Prostate gland (tissue), 2 donors: ENCODE measurements at regions not wholly inside any gene's neighbourhood (a gene's known extent, or its start where the extent isn't known, plus 50 kb on each side); places are given as distances from the start of the nearest gene placed in this dataset.

ENCODE experiments used
- POLR2A ChIP-seq: fragments of 450-650 bp; IDR thresholded peaks from one replicate; pipeline ENCODE4 v1.6.1; 2016; ENCODE audit warnings: antibody characterized with exemption, mild to moderate bottlenecking
- POLR2AphosphoS5 ChIP-seq: sonication (generic); formaldehyde crosslinking; IDR thresholded peaks from one replicate; pipeline ENCODE4 v1.6.1; 2017; ENCODE audit warnings: antibody characterized with exemption
- TF ChIP-seq, protein P1 (sequence below), 4 experiments: fragments of 200-600 bp in 2 of 4; fragments of 450-650 bp in 2 of 4; sonication (generic) in 2 of 4; IDR thresholded peaks; 1 replicate in 3 of 4; 2 replicates in 1 of 4; pipeline ENCODE4 v1.5.1; 2016 to 2019; ENCODE audit warnings: antibody characterized with exemption in 4 of 4, mild to moderate bottlenecking in 2 of 4, moderate library complexity in 2 of 4

DNA sequence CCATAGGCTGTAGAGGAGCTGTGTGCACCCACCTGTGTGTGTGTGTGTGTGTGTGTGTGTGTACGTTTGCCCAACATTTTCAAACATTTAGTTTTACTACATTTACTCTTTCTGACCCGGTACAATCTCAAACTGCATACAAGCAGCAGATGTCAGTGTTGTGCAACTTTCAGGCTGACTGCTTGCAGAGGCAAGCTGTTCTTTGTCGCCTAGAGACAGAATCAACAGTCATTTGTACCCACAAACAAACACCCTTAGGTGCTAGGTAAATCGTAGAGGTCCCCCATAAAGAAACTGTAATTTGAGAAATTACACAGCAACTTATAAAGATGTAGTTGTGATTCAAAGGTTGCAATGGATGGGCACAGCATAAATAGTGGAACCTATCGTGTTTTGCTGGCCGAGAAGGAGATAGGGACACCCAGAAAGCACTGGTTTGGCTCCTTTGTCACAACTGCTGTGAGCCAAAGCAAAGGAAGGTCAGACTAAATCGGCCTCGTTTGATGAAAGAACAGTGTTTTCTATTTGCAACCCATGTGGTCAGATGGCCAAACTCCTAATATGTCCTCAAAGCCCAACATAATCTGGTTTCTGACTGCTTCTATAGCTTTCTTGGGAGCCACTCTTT lies 478.4 kb downstream of the TOX3 start:
- TF ChIP-seq, protein P1, sequence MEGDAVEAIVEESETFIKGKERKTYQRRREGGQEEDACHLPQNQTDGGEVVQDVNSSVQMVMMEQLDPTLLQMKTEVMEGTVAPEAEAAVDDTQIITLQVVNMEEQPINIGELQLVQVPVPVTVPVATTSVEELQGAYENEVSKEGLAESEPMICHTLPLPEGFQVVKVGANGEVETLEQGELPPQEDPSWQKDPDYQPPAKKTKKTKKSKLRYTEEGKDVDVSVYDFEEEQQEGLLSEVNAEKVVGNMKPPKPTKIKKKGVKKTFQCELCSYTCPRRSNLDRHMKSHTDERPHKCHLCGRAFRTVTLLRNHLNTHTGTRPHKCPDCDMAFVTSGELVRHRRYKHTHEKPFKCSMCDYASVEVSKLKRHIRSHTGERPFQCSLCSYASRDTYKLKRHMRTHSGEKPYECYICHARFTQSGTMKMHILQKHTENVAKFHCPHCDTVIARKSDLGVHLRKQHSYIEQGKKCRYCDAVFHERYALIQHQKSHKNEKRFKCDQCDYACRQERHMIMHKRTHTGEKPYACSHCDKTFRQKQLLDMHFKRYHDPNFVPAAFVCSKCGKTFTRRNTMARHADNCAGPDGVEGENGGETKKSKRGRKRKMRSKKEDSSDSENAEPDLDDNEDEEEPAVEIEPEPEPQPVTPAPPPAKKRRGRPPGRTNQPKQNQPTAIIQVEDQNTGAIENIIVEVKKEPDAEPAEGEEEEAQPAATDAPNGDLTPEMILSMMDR (IDR thresholded peaks at IDR 0.05): peak in 3 of 4 experiments; percentile 23 to 57 (median 32)
- no peak for TF ChIP-seq POLR2A
- TF ChIP-seq POLR2AphosphoS5: peak; percentile 29
